ENCODE measurements at regions not wholly inside any gene's neighbourhood (a gene's known extent, or its start where the extent isn't known, plus 50 kb on each side); places are given as distances from the start of the nearest gene placed in this dataset.
A peak's percentile ranks its signal among the peaks of the same experiment; 100 is the strongest.

GRCh38 chr18:73670524-73670923 is 477.1 kb downstream of the FBXO15 start:
- DNase-seq, result no peak

DNA sequence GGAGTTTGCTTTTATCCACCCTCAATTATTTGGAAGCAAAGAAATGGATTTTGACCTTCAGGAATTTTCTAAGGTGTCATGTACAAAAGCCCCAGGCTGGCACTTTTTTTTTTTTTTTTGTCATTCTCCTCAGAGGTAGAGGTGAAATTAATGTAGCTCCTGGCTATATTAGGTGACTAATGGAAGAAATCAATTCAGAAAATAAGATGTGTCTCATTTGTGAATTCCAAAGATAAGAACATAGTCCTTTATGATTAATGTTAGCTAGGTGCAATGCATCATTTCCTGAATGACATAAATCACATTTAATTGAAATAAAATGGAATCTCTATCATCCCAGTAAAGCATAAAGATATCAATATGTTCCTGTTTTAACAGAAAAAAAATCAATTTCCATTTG is 477.6 kb downstream of the FBXO15 start:
- DNase-seq, result no peak

DNA sequence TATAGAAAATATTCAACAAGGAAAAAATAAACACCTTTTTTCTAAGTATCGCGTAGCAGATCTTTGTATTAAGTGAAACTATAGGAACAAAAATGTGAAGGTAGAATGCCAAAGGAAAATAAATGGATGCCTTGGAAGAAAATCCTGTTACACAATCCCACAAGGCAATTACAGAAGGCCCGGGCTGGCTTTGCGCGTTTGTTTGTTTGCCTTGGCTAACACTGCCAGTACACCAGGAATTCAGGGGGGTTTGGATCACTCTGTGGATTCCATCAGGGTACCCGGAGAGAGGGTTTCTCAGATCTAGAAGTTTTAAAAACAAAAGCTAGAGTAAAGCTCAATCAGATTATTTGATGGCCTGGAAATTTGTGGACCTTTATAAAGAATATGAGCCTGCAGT is 478.3 kb downstream of the FBXO15 start:
- no peak for DNase-seq

GRCh38 chr18:73668051-73668450 is 479.6 kb downstream of the FBXO15 start:
- DNase-seq, result no peak

- DNase-seq, result no peak
Observed at GRCh38 chr18:73666772-73667171, 480.9 kb downstream of the FBXO15 start.

- DNase-seq, result no peak
Observed at GRCh38 chr18:73664896-73665295, 482.7 kb downstream of the FBXO15 start.

DNA sequence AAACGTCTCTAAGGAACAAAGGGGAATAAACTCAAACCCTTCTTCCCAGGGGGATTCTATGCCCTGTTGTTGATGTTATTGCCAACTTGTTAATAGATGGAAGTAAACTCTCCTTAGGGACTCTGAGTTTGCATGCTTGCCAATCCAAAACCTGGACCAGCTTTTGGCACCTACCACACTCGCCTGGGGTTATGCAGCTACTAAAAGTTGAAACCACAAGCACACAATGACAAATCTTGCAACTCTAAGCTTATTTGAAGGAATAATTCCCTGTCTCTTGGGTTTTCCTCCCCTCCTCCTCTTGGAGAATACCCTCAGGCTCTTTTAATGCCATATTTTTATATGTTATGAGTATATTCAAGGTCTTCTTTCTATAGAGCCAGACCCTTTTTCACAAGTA is 484.1 kb downstream of the FBXO15 start:
- no peak for DNase-seq

DNA sequence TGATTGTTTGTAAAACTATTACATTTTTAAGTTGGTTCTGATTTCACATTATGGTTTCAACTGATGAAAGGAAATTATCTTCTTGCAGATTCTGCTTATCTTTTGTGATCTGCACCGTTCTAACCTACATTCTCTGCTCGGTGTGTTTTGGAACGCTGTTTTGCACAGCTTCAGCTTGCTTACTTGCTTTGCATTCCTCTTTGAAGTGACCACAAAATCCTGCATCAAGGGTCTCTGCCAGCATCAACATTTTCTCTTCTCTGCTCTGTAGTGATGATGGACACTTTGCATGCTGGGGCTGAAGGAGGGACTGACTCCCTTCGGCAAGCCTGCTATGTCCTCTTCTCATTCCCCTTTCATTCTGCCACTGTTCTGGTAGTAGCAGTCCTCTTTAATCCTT is 485.2 kb downstream of the FBXO15 start:
- no peak for DNase-seq

GRCh38 chr18:73660931-73661856 is 486.4 kb downstream of the FBXO15 start:
- DNase-seq, result no peak

- DNase-seq, result no peak
Observed at GRCh38 chr18:73656691-73657090, 490.9 kb downstream of the FBXO15 start.

DNA sequence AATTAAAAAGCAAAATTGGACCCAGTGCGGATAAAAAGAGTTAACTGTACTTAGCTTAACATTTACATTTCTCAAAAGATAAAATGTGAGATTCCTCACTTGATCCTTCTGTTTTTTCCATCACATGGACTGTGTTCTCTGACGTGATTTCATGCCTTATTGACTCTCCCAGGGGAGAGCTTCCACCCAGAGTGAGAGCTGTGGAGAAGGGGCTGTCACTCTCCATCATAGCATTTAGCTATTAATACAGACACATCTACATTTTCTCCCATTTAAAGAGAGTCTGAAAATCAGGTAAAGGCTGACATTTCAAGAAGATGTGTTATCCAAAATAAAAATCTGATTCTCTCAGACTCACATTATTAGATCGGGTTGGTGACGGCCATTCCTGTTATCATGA is 493.8 kb downstream of the FBXO15 start:
- DNase-seq, result no peak

- DNase-seq, result no peak
Observed at GRCh38 chr18:73653251-73653650, 494.4 kb downstream of the FBXO15 start.

DNA sequence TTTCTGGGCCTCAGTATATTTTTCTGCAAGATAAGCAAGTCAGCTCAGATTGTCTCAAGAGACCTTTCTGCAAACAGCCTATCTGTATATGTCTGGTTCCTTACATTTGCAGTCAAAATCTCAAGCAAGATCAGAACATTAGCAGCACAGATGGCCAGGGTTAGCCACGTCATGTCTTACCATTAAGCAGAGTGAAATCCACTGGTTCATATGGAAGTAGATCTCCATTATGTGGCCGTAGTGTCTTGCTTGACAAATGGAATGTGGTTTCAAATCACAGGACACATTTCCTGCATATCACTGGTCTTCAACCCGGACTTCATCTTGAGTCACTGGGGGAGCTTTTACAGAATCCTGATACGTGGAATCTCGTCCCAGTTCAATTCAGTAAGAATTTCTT is 500.2 kb downstream of the FBXO15 start:
- DNase-seq, result no peak

DNA sequence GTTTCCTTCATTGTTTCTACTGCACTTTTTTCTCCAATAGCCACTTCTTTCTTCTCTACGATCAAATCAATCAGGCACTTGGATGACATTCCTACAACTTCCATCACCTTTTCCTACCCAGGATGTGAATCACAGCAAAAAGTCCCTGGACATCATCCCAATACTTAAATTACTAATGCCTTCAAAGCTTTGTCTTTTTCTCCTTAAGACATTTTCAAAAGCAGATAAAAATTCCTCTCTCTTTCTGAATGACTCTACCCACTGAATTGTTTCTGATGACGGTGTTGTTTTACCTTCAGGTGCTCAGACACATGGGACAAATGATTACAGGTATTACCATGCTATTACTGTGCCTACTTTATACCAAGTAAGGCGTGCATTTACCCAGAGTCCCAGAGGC is 500.9 kb downstream of the FBXO15 start:
- no peak for DNase-seq

GRCh38 chr18:73646196-73646595 is 501.4 kb downstream of the FBXO15 start:
- no peak for DNase-seq

GRCh38 chr18:73645160-73645715 is 502.4 kb downstream of the FBXO15 start:
- no peak for DNase-seq

- DNase-seq, result no peak
Observed at GRCh38 chr18:73639788-73640187, 507.8 kb downstream of the FBXO15 start.

DNA sequence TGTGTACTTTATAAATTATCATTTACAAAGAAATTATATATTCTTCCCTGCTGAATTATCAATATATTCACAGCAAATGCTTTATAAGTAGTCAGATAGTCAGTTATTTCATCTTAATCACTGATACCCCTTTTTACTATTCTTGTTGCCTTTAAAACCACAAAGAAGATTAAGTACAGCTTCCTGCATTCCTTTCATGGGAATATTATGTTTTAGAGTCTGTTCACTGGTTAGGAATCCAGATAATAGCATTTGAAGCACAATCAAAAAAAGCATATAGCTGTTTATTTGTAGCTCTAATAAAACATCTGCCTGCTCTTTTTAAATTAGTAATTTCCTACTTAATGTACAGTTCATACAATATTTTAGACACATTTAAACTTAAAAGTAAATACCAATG is 508.9 kb downstream of the FBXO15 start:
- no peak for DNase-seq

GRCh38 chr18:73636355-73636754 is 511.3 kb downstream of the FBXO15 start:
- no peak for DNase-seq

DNA sequence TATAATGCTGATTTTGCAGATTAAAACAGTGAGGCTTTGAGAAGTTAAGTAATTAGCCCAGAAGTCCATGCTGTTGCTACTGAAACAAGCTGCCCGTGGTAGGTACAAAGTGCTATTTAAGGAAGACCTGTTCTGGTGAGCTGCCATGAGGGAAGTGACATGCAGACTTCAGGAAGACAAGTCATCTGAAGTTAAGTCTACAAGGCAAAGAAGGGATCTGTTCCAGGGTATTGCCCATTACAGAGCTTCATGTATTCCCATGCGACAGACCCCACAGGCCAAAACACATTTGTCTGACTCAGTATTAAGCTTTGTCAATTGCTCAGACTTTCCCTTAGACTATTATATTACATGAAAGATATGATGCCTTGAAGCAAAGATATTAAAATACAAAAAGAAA is 520.8 kb downstream of the FBXO15 start:
- DNase-seq, result no peak

DNA sequence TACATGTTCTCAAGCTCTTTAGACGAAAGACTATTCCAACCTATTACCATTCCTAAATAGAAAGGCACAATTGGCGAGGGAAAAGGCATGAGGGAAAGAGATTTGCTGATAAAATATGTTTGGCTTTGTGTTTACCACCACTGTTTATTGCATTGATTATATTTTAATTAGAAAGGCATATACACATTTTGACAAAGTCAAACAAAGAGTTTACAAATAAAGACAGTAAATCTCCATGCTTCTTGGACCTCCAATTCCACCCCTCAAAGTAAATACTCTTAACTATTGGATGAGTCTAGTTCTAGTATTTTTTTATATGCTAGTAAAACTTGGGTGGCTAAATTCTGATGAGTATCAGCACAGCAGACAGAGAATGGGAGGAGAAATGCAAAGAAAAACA is 521.4 kb downstream of the FBXO15 start:
- no peak for DNase-seq

DNA sequence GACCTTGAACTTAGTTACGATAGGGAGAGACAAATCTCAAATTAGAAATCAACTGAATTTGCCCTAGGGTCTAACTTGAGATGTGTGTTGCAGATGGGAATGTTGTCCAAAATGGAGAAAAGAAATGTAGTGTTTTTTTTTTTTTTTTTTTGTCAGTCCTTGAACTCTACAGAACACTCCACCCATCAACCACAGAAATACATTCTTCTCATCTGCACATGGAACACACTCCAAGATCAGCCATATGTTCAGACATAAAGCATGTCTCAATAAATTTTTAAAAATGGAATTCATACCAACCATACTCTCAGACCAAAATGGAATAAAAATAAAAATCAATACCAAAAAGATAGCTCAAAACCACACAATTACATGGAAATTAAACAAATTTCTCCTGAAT is 526.5 kb downstream of the FBXO15 start:
- no peak for DNase-seq

DNA sequence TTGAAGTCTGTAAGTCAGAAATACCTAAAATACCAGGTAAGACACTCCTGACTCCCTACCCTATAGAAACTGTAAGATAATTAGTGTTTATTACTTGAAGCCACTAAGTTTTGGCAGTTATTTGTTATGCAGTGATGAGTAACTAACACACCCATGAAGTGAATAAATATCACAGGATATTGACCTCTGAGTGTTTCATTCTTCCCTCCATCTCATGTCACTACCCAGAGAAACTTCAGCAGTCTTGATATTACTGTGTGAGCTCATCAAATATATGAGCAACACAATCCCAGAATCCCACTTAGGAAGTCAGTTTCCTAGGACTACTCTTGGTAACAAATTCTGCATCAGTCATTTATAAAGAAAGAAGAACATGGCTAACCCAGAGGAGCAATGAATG is 529.7 kb downstream of the FBXO15 start:
- DNase-seq, result no peak

DNA sequence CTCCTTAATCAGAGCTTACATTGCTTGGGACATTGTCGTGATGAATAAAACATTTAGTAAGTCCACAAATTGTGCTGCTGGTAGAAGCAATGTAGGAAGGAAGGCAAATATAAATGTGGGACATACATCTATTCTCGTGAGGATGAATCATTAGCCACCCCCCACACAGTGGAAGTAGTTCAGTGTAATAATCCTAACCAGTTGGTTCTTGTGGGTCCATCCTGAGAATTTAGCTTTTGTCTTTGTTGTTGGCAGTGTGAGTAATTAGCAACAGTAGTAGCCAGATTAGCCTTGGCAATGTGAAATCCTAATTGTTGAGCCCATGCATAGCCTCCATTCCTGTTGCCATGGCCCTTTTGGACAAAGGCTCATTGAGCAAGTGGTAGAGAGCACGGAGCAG is 532.1 kb downstream of the FBXO15 start:
- no peak for DNase-seq

DNA sequence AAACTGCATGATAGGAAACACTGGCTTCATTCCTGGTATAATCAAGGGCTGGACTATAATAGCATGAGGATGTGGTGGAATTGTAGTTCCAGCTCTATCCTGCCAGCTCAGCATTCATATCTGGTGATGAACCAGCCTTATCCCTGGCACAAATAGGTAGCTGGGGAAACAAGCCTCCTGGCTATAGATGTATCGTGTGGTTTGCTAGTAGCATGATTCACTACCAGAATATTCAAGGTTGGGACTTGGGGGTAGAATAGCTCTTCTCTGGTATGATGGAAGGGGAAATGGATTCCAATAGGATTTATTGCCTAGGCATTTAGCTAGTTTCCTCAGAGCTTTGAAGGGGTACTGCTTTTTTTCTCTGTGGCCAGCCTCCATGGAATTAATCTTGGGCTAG is 532.8 kb downstream of the FBXO15 start:
- DNase-seq, result peak; percentile 50

Data from T1000 (cell line).